ENCODE measurements at regions not wholly inside any gene's neighbourhood (a gene's known extent, or its start where the extent isn't known, plus 50 kb on each side); places are given as distances from the start of the nearest gene placed in this dataset.

GRCh38 chr20:10906834-10907233 is 233.0 kb upstream of the JAG1 start:
- intact Hi-C loops (cut with micrococcal nuclease; ENCODE audit: unreplicated experiment), result loop anchor here (10.0 kb wide), 1 partner anchor 62 kb away; no protein-coding TSS in a partner anchor
- SMC1A ChIA-PET (ENCODE audit: uncharacterized antibody, unreplicated experiment), result no interaction called here

More at GRCh38 chr20:10906834-10907233, 233.0 kb upstream of the JAG1 start:
- WGBS (ENCODE audit: insufficient coverage, insufficient replicate concordance, low lambda C conversion rate, missing lambda C conversion rate), result 28% methylated on average over 2 of the region's 2 CpGs
- ChIA-PET POLR2A (no interaction called here), CTCF (interaction anchor here (0.6 to 1.4 kb wide), 2 partner anchors 11 to 33 kb away, joined by 3 to 4 read pairs; no protein-coding TSS in a partner anchor), RAD21 (ENCODE audit: unreplicated experiment) (no interaction called here)
- H3K79me2 ChIP-seq (ENCODE audit: control insufficient read depth, insufficient read depth, low read length), result no peaks in the 10 kb centered on the region
- no peak overlapping the region for H3K4me3 ChIP-seq
- no peaks in the 10 kb centered on the region for H3K27me3 ChIP-seq (replicated peaks in 1 of 2; ENCODE audit: control insufficient read depth in 2 of 2, insufficient read depth in 2 of 2, low read length in 1 of 2)
- H3K36me3 ChIP-seq (ENCODE audit: control insufficient read depth in 2 of 2, insufficient read depth in 2 of 2, low read length in 1 of 2), result no peaks in the 10 kb centered on the region
- BruUV-seq (replicated peaks), result no TSS peak
- no peak overlapping the region for H3K9ac ChIP-seq (ENCODE audit: control insufficient read depth, insufficient read depth, low read length)
- H3K4me1 ChIP-seq (ENCODE audit: control insufficient read depth, insufficient read depth, low read length), result no peaks in the 10 kb centered on the region
- DNase-seq (ENCODE audit: low read depth, low spot score) (no peak), FAIRE-seq (no peak), ATAC-seq (no peak)
- H3K9me3 ChIP-seq (replicated peaks; ENCODE audit: control insufficient read depth, insufficient read depth, low read length), result no peaks in the 10 kb centered on the region
- in situ Hi-C loops (cut with MboI), result no loop called here
- no peaks in the 10 kb centered on the region for H4K20me1 ChIP-seq (ENCODE audit: control insufficient read depth, insufficient read depth)
- H3K27ac ChIP-seq (ENCODE audit: control insufficient read depth, insufficient read depth), result no peak overlapping the region
- TF ChIP-seq EGR1 (IDR thresholded peaks at IDR 0.05; ENCODE audit: borderline replicate concordance in 1 of 2, low read depth in 2 of 2, low read length in 2 of 2), result no peak
- TF ChIP-seq YBX1 (IDR thresholded peaks at IDR 0.05), result no peak
- TF ChIP-seq CEBPZ (IDR thresholded peaks at IDR 0.05; ENCODE audit: low read depth, low read length), result no peak
- no peak for TF ChIP-seq SIN3A (IDR thresholded peaks at IDR 0.05; ENCODE audit: low read depth, low read length)
- TF ChIP-seq SREBF2 (IDR thresholded peaks at IDR 0.05; ENCODE audit: low read length), result no peak
- no peak for TF ChIP-seq KLF5 (IDR thresholded peaks at IDR 0.05; ENCODE audit: partially characterized antibody)
- TF ChIP-seq STAT1 (conservative IDR thresholded peaks at IDR 0.05), result no peak
- TF ChIP-seq CUX1 (IDR thresholded peaks at IDR 0.05; ENCODE audit: insufficient replicate concordance, low read depth, low read length), result no peak
- H2AFZ ChIP-seq (ENCODE audit: control insufficient read depth, low read depth, low read length), result no peak overlapping the region
- H3K4me2 ChIP-seq (ENCODE audit: control insufficient read depth, insufficient read depth), result no peak overlapping the region

Measured in GM12878 (cell line).